Activated CD8-positive, alpha-beta memory T cell treated with anti-CD3 and anti-CD28 coated beads, Interleukin-2, amount 10 ng/mL, durations not matched to agents 7 days and 5 days (primary cell): ENCODE measurements at regions not wholly inside any gene's neighbourhood (a gene's known extent, or its start where the extent isn't known, plus 50 kb on each side); places are given as distances from the start of the nearest gene placed in this dataset.

Source experiments
- ATAC-seq: fragments of 150-1000 bp; cut with Tn5 transposase; one replicate; pipeline ENCODE4 v1.10.0; 2021; ENCODE audit warnings: moderate library complexity
- CTCF ChIA-PET: fragments of 350-600 bp; sonication (Branson Sonifier 250); formaldehyde crosslinking; loops from one replicate; lab custom pipeline; 2021; ENCODE audit warnings: antibody characterized with exemption; lab: Charles Lee
- DNase-seq: peaks from one replicate; pipeline ENCODE4 v3.0.0-alpha.2; 2020
- H3K27ac Mint-ChIP-seq: one replicate; pipeline ENCODE4 v1.8.0; 2021; ENCODE audit warnings: mild to moderate bottlenecking, mixed read lengths
- H3K27me3 Mint-ChIP-seq: one replicate; pipeline ENCODE4 v1.8.0; 2021; ENCODE audit warnings: mixed read lengths
- H3K36me3 Mint-ChIP-seq: one replicate; pipeline ENCODE4 v1.8.0; 2021; ENCODE audit warnings: mild to moderate bottlenecking, mixed read lengths
- H3K4me1 Mint-ChIP-seq: one replicate; pipeline ENCODE4 v1.8.0; 2021; ENCODE audit warnings: mixed read lengths
- H3K4me3 Mint-ChIP-seq: one replicate; pipeline ENCODE4 v1.8.0; 2021; ENCODE audit warnings: mild to moderate bottlenecking, moderate library complexity, mixed read lengths
- H3K9me3 Mint-ChIP-seq: one replicate; pipeline ENCODE4 v1.8.0; 2022; ENCODE audit warnings: low read depth, mixed read lengths

- DNase-seq (no peak), ATAC-seq (no peak)
- no peaks in the 10 kb centered on the region for H3K27me3 Mint-ChIP-seq
- no peaks in the 10 kb centered on the region for H3K36me3 Mint-ChIP-seq
- no peak overlapping the region for H3K4me3 Mint-ChIP-seq
- no peak overlapping the region for H3K27ac Mint-ChIP-seq
- H3K9me3 Mint-ChIP-seq = peaks cover 2% of the 10 kb centered on the region
- H3K4me1 Mint-ChIP-seq = no peaks in the 10 kb centered on the region
- CTCF ChIA-PET = no interaction called here
Measured at GRCh38 chr21:32055305-32055704, 182.5 kb downstream of the HUNK start.
